Fibroblast of pulmonary artery (primary cell): ENCODE measurements at regions not wholly inside any gene's neighbourhood (a gene's known extent, or its start where the extent isn't known, plus 50 kb on each side); places are given as distances from the start of the nearest gene placed in this dataset.
"Not testable (repeated sequence)": the region's sequence is repeated elsewhere in the genome, so short reads cannot be mapped to it uniquely, and the experiment has no call there.

Source experiments
- DNase-seq: peaks from one replicate; pipeline ENCODE4 v3.0.0-alpha.2; 2010; ENCODE audit warnings: low read depth
- H3K4me3 ChIP-seq: replicated peaks from 2 replicates; pipeline ENCODE4 v1.5.1; 2011; ENCODE audit warnings: low read depth, mild to moderate bottlenecking, control low read depth, low read length, moderate library complexity
- CTCF ChIP-seq: IDR thresholded peaks from 2 replicates; pipeline ENCODE4 v1.5.1; 2011; ENCODE audit warnings: mild to moderate bottlenecking, control low read depth, low read length, inconsistent platforms; ENCODE audit errors: missing control alignments

- H3K4me3 ChIP-seq, result no peak overlapping the region
- no peak for DNase-seq
- TF ChIP-seq CTCF, result no peak
Observed at GRCh38 chr11:42975180-42975529, 336.6 kb upstream of the API5 start.

- no peak for DNase-seq
- no peak for TF ChIP-seq CTCF
- no peak overlapping the region for H3K4me3 ChIP-seq
Observed at GRCh38 chr11:42976636-42977217, 335.1 kb upstream of the API5 start.

GRCh38 chr11:42992594-42992993 is 319.2 kb upstream of the API5 start:
- no peak overlapping the region for H3K4me3 ChIP-seq
- TF ChIP-seq CTCF, result no peak

GRCh38 chr11:42996421-42997307 is 315.1 kb upstream of the API5 start:
- TF ChIP-seq CTCF, result no peak
- DNase-seq, result no peak
- no peak overlapping the region for H3K4me3 ChIP-seq

More at GRCh38 chr11:42992594-42992993, 319.2 kb upstream of the API5 start:
- DNase-seq, result no peak

GRCh38 chr11:43004879-43005278 is 306.9 kb upstream of the API5 start:
- DNase-seq, H3K4me3 ChIP-seq: not testable (repeated sequence)

- TF ChIP-seq CTCF, result no peak
- no peak overlapping the region for H3K4me3 ChIP-seq
Observed at GRCh38 chr11:43010042-43010441, 301.8 kb upstream of the API5 start.

GRCh38 chr11:43012606-43013005 is 299.2 kb upstream of the API5 start:
- TF ChIP-seq CTCF, result no peak
- H3K4me3 ChIP-seq, result no peak overlapping the region
- DNase-seq, result no peak

More at GRCh38 chr11:43010042-43010441, 301.8 kb upstream of the API5 start:
- no peak for DNase-seq
